ENCODE measurements at regions not wholly inside any gene's neighbourhood (a gene's known extent, or its start where the extent isn't known, plus 50 kb on each side); places are given as distances from the start of the nearest gene placed in this dataset.

DNA sequence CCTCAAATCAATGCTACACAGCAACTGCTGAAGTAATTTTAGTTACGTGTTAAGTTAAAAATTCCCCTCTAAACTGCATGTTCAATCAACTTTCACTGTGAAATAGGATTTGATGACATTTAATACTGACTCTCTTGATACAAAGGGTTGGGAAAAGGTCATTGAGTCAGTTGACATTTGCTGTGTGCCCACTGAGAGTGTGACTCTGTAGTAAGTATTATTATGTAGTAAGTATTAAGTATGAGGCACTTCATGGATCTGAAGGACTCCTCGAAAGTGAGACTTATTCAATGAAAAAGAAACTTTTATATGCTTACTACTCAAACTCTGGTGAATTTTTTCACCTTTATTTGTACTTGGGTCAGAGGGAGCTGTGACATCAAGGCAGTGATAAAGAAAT, 83.1 kb upstream of the S1PR1 start:
- no peak for DNase-seq (ENCODE audit: low read depth, low spot score)

DNA sequence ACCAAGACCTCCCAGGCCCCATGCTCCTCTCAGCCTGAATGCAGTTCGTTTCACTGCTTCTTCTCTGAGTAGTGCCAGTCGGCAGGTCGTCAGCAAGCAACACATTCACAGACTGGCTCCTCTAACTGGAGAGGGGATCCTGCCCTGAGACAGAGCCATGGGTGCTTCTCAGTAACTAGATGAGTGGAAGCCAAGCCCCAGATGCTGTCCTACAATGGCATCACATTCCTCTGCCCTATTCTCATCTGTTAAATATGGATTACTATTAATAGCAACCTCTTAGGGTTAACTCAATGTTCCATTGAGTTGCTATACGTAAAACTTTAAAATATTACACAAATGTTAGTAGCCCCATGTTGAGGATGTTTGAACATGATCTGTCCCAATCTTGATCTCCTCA, 84.2 kb upstream of the S1PR1 start:
- DNase-seq (ENCODE audit: low read depth, low spot score): no peak

DNA sequence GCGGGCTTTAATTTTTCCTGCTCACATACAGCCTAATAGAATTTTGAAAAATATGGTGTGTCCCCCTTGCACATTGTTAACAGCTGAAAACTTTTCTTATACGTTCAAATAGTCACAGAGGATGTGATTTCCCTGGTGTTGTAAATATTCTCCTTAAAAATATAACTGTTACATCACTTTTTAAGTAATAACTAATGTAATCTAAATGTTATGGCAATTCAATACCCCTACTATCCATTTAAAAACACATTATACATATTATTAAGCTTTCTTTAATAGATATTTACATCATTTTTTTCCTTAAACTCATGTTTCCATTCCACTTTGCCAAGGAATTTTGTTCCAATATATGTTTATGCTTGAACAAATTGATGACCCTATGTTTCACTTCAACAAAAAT, 85.5 kb upstream of the S1PR1 start:
- DNase-seq (ENCODE audit: low read depth, low spot score): no peak

DNA sequence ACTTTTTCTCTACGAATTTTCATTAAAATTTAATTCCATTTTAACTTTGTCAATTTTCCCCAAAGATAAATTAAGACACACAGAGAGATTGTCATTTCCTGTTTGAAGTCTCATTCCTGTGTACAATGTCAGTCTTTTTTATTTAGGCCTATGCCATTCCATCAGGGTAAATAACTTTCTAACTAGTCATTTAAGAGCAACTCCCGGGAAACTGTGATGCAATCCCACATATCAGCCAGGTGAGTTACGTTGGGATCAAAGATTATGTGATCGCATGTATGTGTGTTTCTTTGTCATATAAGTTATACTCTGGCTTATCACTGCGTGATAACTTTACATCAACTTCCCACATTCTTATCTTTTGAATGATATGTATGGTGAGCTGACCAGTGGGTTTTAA, 86.1 kb upstream of the S1PR1 start:
- no peak for DNase-seq (ENCODE audit: low read depth, low spot score)

DNA sequence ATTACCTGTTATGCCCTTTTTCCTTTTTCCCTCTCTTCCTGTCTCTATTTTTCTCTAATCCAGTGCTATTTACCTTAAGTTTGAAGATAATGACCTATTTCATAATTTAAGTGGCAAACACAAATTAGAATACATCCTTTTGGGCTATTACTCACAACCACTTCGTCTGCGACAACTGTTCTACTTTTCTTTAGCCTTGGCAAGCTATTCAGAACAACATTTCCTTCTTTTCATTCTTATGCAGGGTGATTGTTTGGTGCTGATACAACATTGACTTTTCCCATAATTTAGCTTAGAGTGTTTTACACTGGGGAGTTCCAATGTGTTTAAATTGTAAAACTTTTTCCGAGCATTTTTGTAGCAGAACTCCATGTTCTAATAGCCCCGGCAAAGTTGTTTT, 86.6 kb upstream of the S1PR1 start:
- DNase-seq (ENCODE audit: low read depth, low spot score): no peak

DNA sequence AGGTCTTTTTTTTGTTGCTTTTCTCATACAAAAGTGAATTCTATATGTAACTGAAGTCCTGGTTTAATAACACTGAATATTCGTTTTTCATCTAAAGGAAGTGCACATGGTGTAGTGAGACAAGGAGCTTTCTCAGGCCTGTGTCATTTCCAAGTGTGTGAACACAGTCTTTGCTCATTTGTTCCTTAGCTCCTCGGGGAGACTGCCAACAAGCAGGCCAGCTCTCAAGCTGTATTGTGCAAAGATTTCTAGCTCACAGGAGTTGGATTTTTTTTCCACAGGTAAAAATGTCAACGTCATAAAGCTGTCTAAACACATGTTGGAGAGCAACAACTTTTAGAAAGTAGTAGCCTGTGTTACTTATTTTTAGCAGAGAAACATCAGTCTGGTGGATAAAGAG, 87.8 kb upstream of the S1PR1 start:
- no peak for DNase-seq (ENCODE audit: low read depth, low spot score)

DNA sequence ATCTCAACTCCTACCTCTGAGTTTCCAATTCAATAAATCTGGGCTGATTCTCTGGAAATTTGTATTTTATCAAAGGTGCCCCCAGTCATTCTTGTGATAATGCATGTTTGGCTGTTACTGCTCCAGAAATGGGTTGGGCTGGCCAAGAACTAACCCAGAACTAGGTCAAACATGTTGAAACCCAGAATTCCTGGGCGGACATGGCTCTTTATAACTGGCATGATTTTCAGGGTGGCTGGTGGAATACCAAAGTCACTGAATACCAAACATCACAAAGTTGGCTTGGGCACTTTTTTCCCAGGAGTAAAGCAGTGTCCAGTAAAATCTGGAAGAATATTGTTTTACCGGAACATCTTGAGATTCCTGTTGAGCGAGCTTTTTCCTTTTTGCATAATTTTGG, 89.4 kb upstream of the S1PR1 start:
- DNase-seq (ENCODE audit: low read depth, low spot score): no peak

DNA sequence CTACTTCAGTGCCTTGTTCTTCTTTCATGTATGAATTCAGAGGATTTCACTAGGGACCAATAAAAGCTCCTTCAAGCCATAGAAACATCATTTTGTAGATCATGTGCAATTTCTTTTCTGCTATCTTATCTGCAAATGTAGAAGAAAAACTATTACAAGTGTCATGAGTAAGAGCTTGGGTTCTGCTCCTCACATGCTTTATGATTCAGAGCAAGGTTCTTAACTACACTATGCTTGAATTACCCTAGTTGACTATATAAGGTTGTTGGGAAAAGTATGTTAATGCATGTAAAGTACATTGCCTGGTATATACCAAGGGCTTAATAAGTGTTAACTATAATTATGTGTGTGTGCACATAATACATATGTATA, 91.4 kb upstream of the S1PR1 start:
- DNase-seq (ENCODE audit: low read depth, low spot score): no peak

DNA sequence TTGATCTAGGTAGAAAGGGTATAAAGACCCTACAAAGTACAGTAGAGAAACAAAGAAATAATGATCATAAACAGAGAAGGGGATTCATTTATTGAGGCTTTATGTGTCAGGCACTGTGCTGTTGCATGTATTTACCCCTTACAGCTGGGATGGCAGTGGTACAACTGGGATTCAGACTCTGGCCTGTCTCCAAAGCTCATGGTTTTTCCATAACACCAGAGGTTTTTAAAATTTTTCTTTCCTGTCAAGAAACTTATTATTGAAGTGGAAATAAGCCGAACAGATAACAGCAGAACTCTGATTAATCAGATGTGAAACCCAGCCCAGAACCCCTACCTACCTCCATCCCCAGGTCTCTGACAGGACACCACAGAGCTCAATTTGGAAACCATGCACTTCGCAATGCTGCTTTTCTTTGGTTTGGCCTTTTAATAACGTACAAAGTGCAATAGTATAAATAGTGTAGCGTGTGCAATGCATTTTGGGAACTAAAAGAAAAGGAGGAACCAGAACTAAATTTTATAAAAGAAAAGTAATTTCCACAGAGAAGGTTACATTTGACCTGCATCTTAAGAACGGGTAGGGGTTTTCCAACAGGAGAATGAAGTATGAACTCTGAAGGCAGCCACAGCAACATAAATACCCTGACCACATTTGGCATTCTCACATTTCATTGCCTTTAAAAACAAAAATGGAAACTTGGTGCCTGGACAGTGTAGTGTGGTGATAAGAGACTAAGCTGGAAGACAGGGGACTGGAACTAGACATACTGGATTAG, 92.0 kb upstream of the S1PR1 start:
- no peak for DNase-seq (ENCODE audit: low read depth, low spot score)

DNA sequence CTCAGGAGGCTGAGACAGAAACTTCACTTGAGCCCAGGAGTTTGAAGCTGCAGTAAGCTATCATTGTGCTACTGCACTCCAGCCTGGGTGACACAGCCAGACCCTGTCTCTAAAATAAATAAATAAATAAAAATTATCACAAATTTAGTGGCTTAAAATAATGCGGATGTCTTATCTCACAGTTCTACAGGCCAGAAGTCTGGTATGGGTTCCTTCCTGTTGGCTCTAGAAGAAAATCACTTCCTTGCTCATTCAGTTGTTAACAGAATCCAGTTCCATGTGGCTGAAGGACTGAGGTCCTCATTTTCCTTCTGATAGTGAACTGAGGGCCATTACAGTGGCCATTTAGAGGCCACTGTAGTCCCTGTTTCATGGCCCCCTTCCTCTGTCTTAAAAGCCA, 94.6 kb upstream of the S1PR1 start:
- DNase-seq (ENCODE audit: low read depth, low spot score): no peak

DNA sequence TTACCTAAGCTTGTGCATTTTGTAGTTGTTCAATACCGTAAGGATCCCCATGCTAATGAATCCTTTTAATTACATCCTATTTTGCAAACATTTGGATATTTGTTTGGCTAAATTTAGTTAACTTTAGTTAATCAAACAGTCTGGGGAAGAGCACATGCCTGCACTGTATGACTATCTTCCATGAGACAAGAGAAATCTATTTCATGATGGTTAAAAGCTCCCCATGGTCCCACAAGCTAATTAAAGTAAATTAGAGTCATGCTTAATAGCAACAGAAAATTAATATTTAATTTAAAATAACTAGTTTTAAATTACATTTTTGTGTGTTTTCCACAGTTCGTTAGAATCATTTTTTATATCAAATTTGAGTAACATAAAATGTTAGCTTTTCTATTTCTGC, 95.4 kb upstream of the S1PR1 start:
- no peak for DNase-seq (ENCODE audit: low read depth, low spot score)

DNA sequence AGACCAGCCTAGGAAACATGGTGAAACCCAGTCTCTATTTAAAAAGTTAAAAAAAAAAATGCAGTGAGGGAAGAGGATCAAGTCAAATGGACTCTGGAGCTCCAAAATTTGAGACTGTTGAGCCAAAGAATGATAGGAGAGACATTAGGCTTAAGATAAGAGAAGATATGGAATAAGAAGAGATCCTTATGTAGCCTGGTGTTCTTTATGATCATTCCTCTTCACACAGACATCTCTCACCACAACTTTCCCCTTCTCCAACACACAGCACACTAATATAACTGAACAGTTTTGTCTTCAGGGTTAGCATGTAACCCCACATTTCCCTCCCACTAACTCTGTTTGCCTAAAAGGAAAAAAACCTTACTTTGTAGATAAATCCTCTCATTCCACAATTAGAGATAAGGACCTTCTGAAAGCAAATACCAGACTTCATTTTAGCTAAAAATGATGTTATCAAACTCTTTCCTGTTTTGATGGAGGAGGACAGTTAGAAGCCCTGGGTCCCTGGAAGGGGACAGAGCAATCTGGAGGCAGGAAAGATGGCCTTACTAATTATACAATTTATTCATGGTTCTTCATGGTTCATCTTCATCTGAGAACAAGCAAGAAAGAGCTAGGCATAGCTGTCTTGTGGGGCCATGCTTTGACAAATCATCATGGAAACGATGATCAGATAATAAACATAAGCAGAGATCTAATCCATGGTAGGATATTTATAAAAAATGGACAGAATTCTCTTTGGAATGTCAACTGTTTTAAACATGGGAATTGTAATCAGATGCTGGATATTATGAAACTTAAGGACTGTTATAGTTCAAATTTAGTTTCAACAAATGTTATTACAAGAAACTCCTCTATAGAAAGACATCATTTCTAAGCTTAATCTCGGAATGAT, 96.7 kb upstream of the S1PR1 start:
- no peak for DNase-seq (ENCODE audit: low read depth, low spot score)

DNA sequence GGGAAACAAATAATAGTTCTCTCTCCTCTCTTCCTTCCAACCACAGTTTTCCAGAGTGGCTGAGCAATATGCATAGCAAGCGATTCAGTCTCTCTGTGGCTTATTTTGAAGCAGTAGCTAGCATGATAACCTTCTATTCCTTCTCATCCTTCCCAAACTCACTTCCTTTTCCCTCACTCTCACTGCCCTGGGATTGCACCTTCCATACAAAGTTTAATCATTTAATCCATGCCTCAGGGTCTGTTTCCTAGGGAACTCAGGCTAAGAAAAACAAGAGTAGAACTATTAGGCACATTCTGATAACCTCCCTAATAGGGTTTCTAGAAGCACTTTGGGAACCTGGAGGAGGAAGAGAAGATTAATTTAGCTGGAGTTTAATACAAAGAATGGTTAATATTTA, 97.7 kb upstream of the S1PR1 start:
- DNase-seq (ENCODE audit: low read depth, low spot score): no peak

DNA sequence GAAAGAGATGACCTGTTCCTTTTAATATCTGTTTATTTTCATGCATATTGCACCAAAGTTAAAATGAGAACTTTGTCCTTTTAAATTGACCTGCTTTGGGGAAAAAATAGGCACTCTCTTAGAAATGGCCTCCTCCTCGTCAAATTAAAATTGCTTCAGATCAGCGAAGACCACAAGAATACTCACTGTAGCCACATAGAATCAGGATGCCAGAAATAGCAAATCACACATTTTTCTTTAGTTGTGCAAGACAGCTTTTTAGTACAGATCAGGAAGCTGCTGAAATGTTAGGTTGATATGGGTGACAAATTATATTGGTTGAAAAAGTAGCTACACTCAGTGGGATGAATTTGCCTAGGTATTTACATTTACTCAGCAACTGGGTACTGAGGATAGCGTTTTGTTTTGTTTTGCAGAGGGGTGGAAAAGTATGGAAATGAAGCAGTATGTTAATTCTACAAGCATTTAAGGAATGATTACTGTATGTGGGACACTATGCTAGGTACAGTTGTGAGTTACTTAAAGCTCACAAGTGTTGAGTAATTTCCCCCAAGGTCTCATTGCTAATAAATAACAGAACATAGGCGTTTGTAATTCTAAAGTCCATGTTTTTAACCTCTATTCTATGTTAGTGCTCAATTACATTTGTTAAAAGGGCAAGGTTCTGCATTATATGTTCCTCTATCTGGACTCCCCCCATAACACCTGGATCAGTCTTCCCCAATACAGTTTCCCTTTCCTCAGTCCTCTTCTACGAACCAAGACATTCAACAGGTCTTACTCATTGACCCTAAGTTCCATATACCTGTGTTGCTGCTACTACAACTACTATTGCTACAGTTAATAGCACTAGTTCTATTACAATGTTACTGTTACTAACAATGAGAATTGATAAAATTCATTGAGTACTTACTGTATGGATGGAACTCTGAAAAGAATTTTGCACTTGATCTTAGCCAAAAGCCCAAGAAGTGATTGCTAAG, 99.4 kb upstream of the S1PR1 start:
- no peak for DNase-seq (ENCODE audit: low read depth, low spot score)

DNA sequence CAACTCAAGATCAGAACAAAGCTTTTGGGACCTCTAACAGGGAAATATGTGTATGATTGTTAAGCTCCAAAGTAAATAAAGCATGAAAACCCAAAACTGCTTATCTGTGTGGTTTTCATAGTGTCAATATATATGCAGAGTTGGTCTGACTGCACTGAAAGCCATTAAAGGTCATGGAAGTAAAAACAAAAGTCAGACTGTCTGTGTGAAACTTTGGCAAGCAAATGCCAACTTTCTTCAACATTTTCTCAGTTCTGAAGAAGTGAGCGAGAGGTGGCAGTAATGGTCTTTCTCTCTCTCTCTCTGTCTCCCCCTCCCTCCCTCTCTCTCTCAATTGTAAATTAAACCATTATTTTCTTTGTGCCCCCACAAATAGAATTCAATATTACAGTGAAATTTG, 100.1 kb upstream of the S1PR1 start:
- DNase-seq (ENCODE audit: low read depth, low spot score): peak; percentile 59

DNA sequence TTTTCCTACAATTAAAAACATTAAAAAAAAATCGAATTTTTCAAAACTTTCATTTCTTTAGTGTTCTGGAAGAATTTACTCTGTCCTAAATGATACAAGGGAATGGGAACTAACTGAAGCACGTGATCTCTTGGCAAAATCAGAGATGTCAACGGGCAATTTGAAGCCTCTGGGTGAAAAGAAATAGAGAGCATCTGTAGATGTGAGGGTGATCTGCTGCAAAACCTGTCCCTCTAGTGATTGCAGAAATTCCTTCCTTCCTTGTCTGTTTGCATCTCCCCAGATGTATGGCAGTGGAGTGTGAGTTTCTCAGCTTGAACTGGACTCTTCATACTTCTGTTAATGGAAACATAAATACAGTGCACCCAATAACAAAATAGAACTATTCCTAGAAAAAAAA, 100.5 kb upstream of the S1PR1 start:
- DNase-seq (ENCODE audit: low read depth, low spot score): no peak

DNA sequence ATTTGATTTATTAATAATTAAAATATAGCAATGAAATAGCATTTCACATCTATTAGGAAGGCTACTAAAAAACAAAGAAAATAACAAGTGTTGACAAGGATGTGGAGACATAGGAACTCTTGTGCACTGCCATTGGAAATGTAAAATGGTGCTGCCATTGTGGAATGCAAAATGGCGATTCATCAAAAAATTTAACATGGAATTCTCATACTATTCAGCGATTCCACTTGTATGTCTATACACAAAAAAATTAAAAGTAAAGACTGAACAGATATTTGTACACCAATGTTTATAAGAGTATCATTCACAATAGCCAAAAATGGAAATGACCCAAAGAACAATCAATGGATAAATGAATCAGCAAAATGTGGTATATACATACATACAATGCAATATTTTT, 101.3 kb upstream of the S1PR1 start:
- no peak for DNase-seq (ENCODE audit: low read depth, low spot score)

DNA sequence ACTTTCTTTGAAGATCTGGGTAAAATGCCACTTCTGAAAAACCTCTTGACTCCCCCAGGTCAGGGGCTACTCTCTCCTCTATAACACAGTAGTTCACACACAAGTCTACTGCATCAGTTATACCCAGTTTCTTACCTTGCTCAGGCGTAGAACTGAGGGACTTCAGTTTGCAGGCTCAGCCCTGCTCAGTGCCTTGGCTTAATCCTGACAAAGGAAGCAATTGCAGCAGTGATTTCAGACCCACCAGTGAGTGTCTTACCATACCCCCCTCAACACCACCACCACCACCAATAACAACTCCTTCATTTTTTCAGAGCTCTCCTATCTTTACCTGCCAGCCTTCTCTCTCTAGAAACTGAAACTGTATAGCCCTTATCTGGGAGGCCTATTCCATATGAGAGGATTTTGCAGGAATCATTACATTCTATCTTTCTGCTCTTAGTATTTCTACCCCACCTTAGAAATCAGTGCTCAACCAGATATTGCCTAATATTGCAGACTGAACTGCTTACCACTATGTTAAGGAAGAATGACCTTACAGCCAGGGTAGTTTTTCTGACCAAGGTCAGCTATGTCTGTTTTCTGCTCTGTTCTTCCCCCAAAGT, 105.5 kb upstream of the S1PR1 start:
- DNase-seq (ENCODE audit: low read depth, low spot score): no peak

DNA sequence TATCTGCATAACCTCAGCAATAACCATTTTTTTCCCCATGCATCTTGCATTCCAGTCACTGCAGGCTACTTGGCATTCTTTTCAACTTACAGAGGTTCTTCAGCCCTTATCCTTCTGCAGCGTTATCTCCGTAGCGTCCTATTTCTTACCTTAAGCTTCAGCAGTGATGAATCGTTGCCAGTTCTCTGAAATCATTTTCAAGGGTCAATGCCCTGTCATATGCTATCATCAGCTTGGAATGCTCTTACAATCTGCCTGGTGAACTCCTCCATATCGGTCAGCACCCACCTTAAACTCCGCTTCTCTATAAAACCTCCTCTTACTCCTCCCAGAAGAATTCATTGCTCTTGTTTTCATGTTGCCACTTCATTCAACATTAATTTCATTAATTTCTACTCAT, 105.1 kb upstream of the DPH5 start:
- DNase-seq (ENCODE audit: low read depth, low spot score): no peak

DNA sequence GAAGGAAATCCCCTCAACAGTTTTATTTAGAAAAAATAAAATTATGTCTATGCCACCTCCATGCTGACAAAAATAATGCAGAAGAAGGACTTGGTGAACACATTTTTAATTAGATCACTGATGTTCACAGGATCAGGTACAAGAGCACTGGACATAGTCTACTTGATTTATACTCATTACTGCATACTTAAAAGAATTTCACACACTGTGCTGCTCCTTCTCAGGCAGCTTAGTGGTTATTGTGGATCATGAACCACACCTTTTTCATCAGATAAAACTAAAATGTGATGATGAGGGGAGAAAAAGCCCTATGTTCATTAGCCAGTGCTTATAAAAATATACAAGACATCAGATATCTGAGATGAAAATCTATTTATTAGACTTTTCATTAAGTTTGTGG, 103.3 kb upstream of the DPH5 start:
- DNase-seq (ENCODE audit: low read depth, low spot score): no peak

DNA sequence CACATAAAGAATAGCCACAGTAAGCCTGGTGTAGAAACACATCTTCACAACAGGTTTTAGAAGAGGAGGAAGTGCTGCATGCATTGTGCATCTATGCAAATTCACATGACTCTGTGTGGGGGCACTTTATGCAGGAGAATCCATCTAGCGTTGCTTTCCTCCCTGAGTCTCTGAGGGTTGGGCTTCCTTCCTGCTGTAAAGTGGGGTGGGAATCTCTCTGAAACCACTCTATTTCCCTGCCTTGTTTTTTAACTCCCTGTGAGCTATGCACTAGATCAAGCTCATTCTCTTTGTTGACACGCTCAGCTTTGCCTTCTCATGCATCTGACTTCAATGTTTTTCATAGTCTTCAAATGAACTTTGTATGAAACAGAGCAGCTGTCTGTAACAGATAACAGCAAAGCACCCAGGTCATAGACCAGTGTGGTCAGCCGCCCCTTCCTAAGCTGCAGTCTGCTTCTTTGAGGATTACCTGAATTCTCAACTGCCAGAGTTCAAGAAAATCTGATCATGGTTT, 102.7 kb upstream of the DPH5 start:
- DNase-seq (ENCODE audit: low read depth, low spot score): no peak
